ENCODE measurements at regions not wholly inside any gene's neighbourhood (a gene's known extent, or its start where the extent isn't known, plus 50 kb on each side); places are given as distances from the start of the nearest gene placed in this dataset.

DNA sequence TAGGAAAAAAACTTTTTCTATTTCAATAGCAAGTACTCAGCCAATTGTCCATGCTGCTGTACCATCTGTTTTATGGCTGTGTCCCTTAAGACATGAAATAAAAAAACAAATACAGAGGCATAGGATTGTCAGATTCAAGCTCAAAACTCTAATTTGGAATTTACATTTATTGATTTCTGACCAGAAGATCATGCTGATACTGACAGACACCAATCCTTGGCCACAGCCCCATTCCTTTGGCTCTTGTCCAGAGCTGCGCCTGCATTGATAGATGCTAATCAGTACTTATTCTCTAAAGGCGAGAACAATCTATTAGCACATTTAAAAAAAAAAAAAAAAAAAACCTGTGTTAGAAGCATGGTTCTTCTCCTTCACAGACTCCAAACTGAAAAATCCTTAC is 384.6 kb downstream of the TMEM232 start:
- Histone ChIP-seq H3K18ac (ENCODE audit: low read depth, low read length) (no peak overlapping the region), H3K14ac (replicated peaks; ENCODE audit: low read depth, low read length) (no peak overlapping the region), H2AK5ac (ENCODE audit: low read depth, low read length) (no peak overlapping the region), H3K4me1 (ENCODE audit: control insufficient read depth, insufficient read depth, low read length) (no peaks in the 10 kb centered on the region), H2AFZ (replicated peaks; ENCODE audit: low read length, poor library complexity) (no peak overlapping the region), H2AK9ac (replicated peaks; ENCODE audit: low read depth, low read length, poor library complexity) (no peak overlapping the region), H3K56ac (ENCODE audit: extremely low read depth, insufficient read depth, low read length) (no peak overlapping the region), H3K4me2 (ENCODE audit: low read depth, low read length) (no peak overlapping the region), H2BK5ac (ENCODE audit: low read depth, low read length, poor library complexity, severe bottlenecking) (no peak overlapping the region), H3K9ac (ENCODE audit: low read depth, low read length) (no peak overlapping the region), H3K23ac (ENCODE audit: low read depth, low read length) (no peak overlapping the region), H3K36me3 (ENCODE audit: control insufficient read depth, insufficient read depth, low read length) (no peaks in the 10 kb centered on the region), H3K79me1 (ENCODE audit: low read depth in 1 of 2, low read length in 2 of 2) (no peaks in the 10 kb centered on the region), H4K5ac (ENCODE audit: low read depth, low read length) (no peak overlapping the region), H3K27ac (ENCODE audit: insufficient read depth, low read length) (no peak overlapping the region), H2BK15ac (ENCODE audit: low read depth, low read length) (no peak overlapping the region), H2BK20ac (ENCODE audit: low read depth, low read length) (no peak overlapping the region), H3K4me3 (ENCODE audit: insufficient read depth, low read depth, low read length) (no peak overlapping the region), H3K4ac (ENCODE audit: low read depth, low read length) (no peak overlapping the region), H3K9me3 (ENCODE audit: control insufficient read depth, insufficient read depth, low read length) (no peaks in the 10 kb centered on the region), H4K8ac (ENCODE audit: low read depth in 2 of 2, low read length in 2 of 2) (no peak overlapping the region), H2BK120ac (ENCODE audit: low read depth, low read length) (no peak overlapping the region), H3K27me3 (ENCODE audit: control insufficient read depth, insufficient read depth, low read length) (no peaks in the 10 kb centered on the region), H3K9me1 (ENCODE audit: insufficient read depth, low read length) (no peaks in the 10 kb centered on the region), H4K91ac (ENCODE audit: insufficient read depth, low read depth, low read length) (no peak overlapping the region), H4K20me1 (ENCODE audit: insufficient read depth, low read length) (no peaks in the 10 kb centered on the region)
- intact Hi-C loops (cut with micrococcal nuclease), result no loop called here
- POLR2A ChIA-PET (ENCODE audit: unreplicated experiment), result no interaction called here
- no CpG with 5 or more reads among the region's 2 CpGs for WGBS, 2 experiments (ENCODE audit: extremely low coverage in 2 of 2, insufficient read length in 1 of 2)
- DNase-seq (no peak), ATAC-seq (ENCODE audit: low read depth) (no peak)
- CTCF ChIA-PET, result interaction anchor here (0.7 kb wide), 1 partner anchor 600 kb away, joined by 5 read pairs; no protein-coding TSS in a partner anchor
- TF ChIP-seq MAZ (IDR thresholded peaks at IDR 0.05; ENCODE audit: borderline replicate concordance, low read depth, low read length) (no peak), MAFK (IDR thresholded peaks at IDR 0.05; ENCODE audit: low read depth, low read length) (no peak), RAD21 (IDR thresholded peaks at IDR 0.05; ENCODE audit: low read length) (no peak), NFE2L2 (IDR thresholded peaks at IDR 0.05; ENCODE audit: low read depth, low read length) (no peak), POLR2A (IDR thresholded peaks at IDR 0.05; ENCODE audit: low read depth, low read length) (no peak), FOS (IDR thresholded peaks at IDR 0.05; ENCODE audit: low read depth, low read length) (no peak), MXI1 (IDR thresholded peaks at IDR 0.05; ENCODE audit: borderline replicate concordance, low read depth, low read length) (no peak), BHLHE40 (IDR thresholded peaks at IDR 0.05; ENCODE audit: low read depth, low read length) (no peak), RCOR1 (IDR thresholded peaks at IDR 0.05; ENCODE audit: insufficient replicate concordance, low read length) (no peak), USF2 (IDR thresholded peaks at IDR 0.05; ENCODE audit: low read depth, low read length) (no peak), ELK1 (IDR thresholded peaks at IDR 0.05; ENCODE audit: borderline replicate concordance, low read depth, low read length) (no peak), CHD1 (IDR thresholded peaks at IDR 0.05; ENCODE audit: low read depth, low read length) (no peak), RFX5 (IDR thresholded peaks at IDR 0.05; ENCODE audit: low read depth, low read length) (no peak), SMC3 (IDR thresholded peaks at IDR 0.05; ENCODE audit: low read depth, low read length) (no peak), CEBPB (IDR thresholded peaks at IDR 0.05; ENCODE audit: low read depth, low read length) (no peak)
- TF ChIP-seq, protein P1, sequence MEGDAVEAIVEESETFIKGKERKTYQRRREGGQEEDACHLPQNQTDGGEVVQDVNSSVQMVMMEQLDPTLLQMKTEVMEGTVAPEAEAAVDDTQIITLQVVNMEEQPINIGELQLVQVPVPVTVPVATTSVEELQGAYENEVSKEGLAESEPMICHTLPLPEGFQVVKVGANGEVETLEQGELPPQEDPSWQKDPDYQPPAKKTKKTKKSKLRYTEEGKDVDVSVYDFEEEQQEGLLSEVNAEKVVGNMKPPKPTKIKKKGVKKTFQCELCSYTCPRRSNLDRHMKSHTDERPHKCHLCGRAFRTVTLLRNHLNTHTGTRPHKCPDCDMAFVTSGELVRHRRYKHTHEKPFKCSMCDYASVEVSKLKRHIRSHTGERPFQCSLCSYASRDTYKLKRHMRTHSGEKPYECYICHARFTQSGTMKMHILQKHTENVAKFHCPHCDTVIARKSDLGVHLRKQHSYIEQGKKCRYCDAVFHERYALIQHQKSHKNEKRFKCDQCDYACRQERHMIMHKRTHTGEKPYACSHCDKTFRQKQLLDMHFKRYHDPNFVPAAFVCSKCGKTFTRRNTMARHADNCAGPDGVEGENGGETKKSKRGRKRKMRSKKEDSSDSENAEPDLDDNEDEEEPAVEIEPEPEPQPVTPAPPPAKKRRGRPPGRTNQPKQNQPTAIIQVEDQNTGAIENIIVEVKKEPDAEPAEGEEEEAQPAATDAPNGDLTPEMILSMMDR (conservative IDR thresholded peaks at IDR 0.05; ENCODE audit: low read depth, low read length), result no peak
- BruUV-seq (replicated peaks), result no TSS peak
- in situ Hi-C loops (cut with MboI; ENCODE audit: low sequenced_read_pairs), result no loop called here
- dilution Hi-C loops (cut with HindIII; ENCODE audit: low sequenced_read_pairs, unreplicated experiment), result no loop called here

Measured in IMR-90 (cell line).